IMR-90 (cell line): ENCODE measurements at regions not wholly inside any gene's neighbourhood (a gene's known extent, or its start where the extent isn't known, plus 50 kb on each side); places are given as distances from the start of the nearest gene placed in this dataset.

ENCODE experiments used
- MAFK ChIP-seq: IDR thresholded peaks from 2 replicates; pipeline ENCODE4 v1.6.1; 2012; ENCODE audit warnings: low read depth, low read length, improper control_type of control experiment
- MXI1 ChIP-seq: IDR thresholded peaks from 2 replicates; pipeline ENCODE4 v1.6.1; 2012; ENCODE audit warnings: low read depth, mild to moderate bottlenecking, low read length, moderate library complexity, borderline replicate concordance
- NFE2L2 ChIP-seq: fragments of 150-350 bp; IDR thresholded peaks from 2 replicates; pipeline ENCODE4 v1.6.1; 2016; ENCODE audit warnings: low read depth, mild to moderate bottlenecking, low read length
- POLR2A ChIP-seq: IDR thresholded peaks from 2 replicates; pipeline ENCODE4 v1.6.1; 2012; ENCODE audit warnings: mild to moderate bottlenecking, low read depth, low read length
- RCOR1 ChIP-seq: IDR thresholded peaks from 2 replicates; pipeline ENCODE4 v1.6.1; 2012; ENCODE audit warnings: mild to moderate bottlenecking, low read length, improper control_type of control experiment; ENCODE audit not compliant: insufficient replicate concordance
- TF ChIP-seq, protein P1 (sequence below): fragments of 150-350 bp; IDR thresholded peaks from 2 replicates; pipeline ENCODE4 v1.6.1; 2016; ENCODE audit warnings: low read depth, mild to moderate bottlenecking, low read length, moderate library complexity, borderline replicate concordance
- TF ChIP-seq, protein P2 (sequence below): conservative IDR thresholded peaks from 2 replicates; pipeline ENCODE4 v1.5.1; 2012; ENCODE audit warnings: mild to moderate bottlenecking, low read depth, low read length, improper control_type of control experiment

DNA sequence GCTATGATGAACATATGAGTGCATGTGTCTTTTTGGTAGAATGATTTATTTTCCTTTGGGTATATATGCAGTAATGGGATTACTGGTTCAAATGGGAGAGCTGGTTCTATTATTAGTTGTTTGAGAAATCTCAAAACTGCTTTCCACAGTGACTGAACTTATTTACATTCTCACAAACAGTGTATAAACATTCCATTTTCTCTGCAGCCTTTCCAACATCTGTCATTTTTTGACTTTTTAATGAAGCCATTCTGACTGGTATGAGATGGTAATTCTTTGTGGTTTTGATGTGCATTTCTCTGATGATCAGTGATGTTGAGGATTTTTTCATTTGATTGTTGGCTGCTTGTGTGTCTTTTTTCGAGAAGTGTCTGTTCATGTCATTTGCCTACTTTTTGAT lies 1124.2 kb downstream of the NAALADL2 start:
- TF ChIP-seq, protein P1, sequence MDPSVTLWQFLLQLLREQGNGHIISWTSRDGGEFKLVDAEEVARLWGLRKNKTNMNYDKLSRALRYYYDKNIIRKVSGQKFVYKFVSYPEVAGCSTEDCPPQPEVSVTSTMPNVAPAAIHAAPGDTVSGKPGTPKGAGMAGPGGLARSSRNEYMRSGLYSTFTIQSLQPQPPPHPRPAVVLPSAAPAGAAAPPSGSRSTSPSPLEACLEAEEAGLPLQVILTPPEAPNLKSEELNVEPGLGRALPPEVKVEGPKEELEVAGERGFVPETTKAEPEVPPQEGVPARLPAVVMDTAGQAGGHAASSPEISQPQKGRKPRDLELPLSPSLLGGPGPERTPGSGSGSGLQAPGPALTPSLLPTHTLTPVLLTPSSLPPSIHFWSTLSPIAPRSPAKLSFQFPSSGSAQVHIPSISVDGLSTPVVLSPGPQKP = no peak
- TF ChIP-seq POLR2A = no peak
- TF ChIP-seq, protein P2, sequence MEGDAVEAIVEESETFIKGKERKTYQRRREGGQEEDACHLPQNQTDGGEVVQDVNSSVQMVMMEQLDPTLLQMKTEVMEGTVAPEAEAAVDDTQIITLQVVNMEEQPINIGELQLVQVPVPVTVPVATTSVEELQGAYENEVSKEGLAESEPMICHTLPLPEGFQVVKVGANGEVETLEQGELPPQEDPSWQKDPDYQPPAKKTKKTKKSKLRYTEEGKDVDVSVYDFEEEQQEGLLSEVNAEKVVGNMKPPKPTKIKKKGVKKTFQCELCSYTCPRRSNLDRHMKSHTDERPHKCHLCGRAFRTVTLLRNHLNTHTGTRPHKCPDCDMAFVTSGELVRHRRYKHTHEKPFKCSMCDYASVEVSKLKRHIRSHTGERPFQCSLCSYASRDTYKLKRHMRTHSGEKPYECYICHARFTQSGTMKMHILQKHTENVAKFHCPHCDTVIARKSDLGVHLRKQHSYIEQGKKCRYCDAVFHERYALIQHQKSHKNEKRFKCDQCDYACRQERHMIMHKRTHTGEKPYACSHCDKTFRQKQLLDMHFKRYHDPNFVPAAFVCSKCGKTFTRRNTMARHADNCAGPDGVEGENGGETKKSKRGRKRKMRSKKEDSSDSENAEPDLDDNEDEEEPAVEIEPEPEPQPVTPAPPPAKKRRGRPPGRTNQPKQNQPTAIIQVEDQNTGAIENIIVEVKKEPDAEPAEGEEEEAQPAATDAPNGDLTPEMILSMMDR = no peak
- no peak for TF ChIP-seq RCOR1
- TF ChIP-seq NFE2L2 = no peak
- TF ChIP-seq MXI1 = no peak
- TF ChIP-seq MAFK = no peak
